Kidney epithelial cell (primary cell): ENCODE measurements at regions not wholly inside any gene's neighbourhood (a gene's known extent, or its start where the extent isn't known, plus 50 kb on each side); places are given as distances from the start of the nearest gene placed in this dataset.

ENCODE experiments used
- DNase-seq: peaks from one replicate; pipeline ENCODE4 v3.0.0-alpha.2; 2010; ENCODE audit warnings: low read depth
- H3K27me3 ChIP-seq: 2 replicates; pipeline ENCODE4 v1.6.0; 2011; ENCODE audit warnings: low read length; ENCODE audit not compliant: control insufficient read depth, insufficient read depth
- H3K36me3 ChIP-seq: 2 replicates; pipeline ENCODE4 v1.5.1; 2011; ENCODE audit warnings: low read length; ENCODE audit not compliant: control insufficient read depth, insufficient read depth
- H3K4me3 ChIP-seq: 2 replicates; pipeline ENCODE4 v1.5.1; 2011; ENCODE audit warnings: low read depth, mild to moderate bottlenecking, control low read depth, low read length
- CTCF ChIP-seq: IDR thresholded peaks from 2 replicates; pipeline ENCODE4 v1.5.1; 2011; ENCODE audit warnings: mild to moderate bottlenecking, moderate library complexity, low read length, control low read depth, inconsistent platforms; ENCODE audit not compliant: insufficient read depth, poor library complexity, severe bottlenecking

DNA sequence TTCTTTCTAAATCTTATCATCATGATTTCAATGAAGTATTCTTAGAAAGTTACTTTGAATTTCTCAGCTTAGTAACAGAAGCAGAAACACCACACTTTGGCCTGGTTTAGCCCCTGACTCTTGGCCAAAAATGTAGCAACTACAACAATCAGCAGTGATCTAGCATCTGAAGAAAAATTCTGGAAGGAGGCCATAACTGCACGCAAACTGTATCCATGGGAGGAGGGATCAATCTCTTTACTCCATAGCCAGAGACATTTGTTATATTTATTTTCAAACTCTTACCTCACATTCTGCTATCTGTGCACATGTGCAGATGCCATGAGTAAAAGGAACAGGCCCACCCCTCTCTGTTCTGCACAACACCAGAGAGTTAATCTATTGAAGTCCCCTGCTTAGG is 251.0 kb upstream of the P2RY1 start:
- Histone ChIP-seq H3K36me3 (no peaks in the 10 kb centered on the region), H3K27me3 (no peaks in the 10 kb centered on the region), H3K4me3 (no peak overlapping the region)
- DNase-seq = no peak
- TF ChIP-seq CTCF = no peak

- no peak for TF ChIP-seq CTCF
- Histone ChIP-seq H3K36me3 (no peaks in the 10 kb centered on the region), H3K27me3 (no peaks in the 10 kb centered on the region), H3K4me3 (no peak overlapping the region)
- DNase-seq = no peak
These were observed 248.0 kb upstream of the P2RY1 start for GRCh38 chr3:152586974-152587373.

- H3K4me3 ChIP-seq = no peak overlapping the region
- no peaks in the 10 kb centered on the region for H3K36me3 ChIP-seq
- no peaks in the 10 kb centered on the region for H3K27me3 ChIP-seq
- no peak for TF ChIP-seq CTCF
- no peak for DNase-seq
These were observed 247.1 kb upstream of the P2RY1 start for GRCh38 chr3:152587861-152588260.

DNA sequence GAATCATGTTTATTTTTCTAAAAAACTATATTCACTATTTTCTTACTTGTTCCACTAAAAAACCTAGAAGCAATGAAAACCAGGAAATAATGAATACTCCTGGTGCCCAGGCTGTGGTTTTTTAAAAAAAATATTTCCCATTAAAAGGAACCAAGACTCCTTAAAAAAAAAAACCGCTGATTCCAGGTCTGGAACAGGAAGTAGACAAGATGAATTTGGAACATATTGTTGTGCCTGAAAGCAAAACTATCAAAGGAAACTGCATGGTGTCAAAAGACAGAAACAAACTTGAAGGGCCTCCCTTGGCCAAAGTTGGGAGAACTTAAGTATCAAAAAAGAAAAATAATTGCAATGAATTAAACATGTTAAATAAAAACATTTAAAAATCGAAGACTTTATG is 245.3 kb upstream of the P2RY1 start:
- Histone ChIP-seq H3K4me3 (no peak overlapping the region), H3K36me3 (no peaks in the 10 kb centered on the region), H3K27me3 (no peaks in the 10 kb centered on the region)
- TF ChIP-seq CTCF = no peak
- DNase-seq = no peak

GRCh38 chr3:152591515-152591914 is 243.4 kb upstream of the P2RY1 start:
- H3K4me3 ChIP-seq = no peak overlapping the region
- H3K27me3 ChIP-seq = no peaks in the 10 kb centered on the region
- no peaks in the 10 kb centered on the region for H3K36me3 ChIP-seq
- no peak for TF ChIP-seq CTCF
- DNase-seq = no peak

DNA sequence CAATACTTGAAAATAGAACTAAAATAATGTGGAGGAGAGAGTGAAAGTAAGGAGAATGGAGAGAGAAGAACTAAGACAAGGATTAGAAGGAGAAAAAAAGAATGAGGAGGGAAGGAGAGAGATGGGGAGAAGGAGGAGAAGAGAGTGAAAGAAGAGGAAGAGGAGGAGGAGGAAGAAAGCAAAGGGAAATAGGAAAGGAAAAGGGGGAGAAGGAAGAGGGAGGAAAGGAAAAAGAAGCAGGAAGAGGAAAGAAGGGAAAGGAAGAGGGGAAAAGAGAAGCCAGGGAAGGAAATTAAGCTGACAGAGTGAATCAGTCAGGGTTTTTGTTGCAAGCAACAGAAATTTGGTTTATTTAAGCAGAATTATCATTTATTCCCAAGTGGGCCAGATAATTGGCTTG is 241.7 kb upstream of the P2RY1 start:
- H3K4me3 ChIP-seq = no peak overlapping the region
- H3K36me3 ChIP-seq = no peaks in the 10 kb centered on the region
- DNase-seq = no peak
- no peaks in the 10 kb centered on the region for H3K27me3 ChIP-seq
- TF ChIP-seq CTCF = no peak
